Choroid plexus epithelial cell (primary cell): ENCODE measurements at regions not wholly inside any gene's neighbourhood (a gene's known extent, or its start where the extent isn't known, plus 50 kb on each side); places are given as distances from the start of the nearest gene placed in this dataset.
"Not testable (repeated sequence)": the region's sequence is repeated elsewhere in the genome, so short reads cannot be mapped to it uniquely, and the experiment has no call there.

ENCODE experiments used
- DNase-seq: peaks from one replicate; pipeline ENCODE4 v3.0.0-alpha.2; 2010; ENCODE audit warnings: low read depth
- H3K4me3 ChIP-seq: 2 replicates; pipeline ENCODE4 v1.5.1; 2011; ENCODE audit warnings: low read depth, mild to moderate bottlenecking, control low read depth, low read length, moderate library complexity
- TF ChIP-seq, protein P1 (sequence below): conservative IDR thresholded peaks from 2 replicates; pipeline ENCODE4 v1.5.1; 2011; ENCODE audit warnings: low read depth, mild to moderate bottlenecking, control low read depth, inconsistent platforms, low read length, moderate library complexity

DNA sequence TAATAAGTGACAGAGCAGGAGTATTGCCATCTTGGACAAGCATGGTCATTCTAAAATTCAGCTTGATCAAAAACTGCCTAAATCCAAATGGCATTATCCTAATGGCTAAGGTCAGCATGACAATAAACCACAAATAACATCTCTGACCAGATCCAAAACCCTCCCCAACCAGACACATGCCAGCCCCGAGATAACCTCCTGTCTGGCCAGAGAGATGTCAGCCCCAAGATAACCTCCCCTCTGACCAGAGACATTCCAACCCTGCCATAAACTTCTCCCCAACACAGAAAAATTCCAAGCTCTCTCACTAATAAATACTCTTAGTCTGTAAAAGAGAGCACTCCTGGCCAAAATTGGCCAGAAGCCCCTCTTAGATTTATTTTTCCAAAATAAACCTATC lies 470.5 kb upstream of the UBE2E2 start:
- no peak for DNase-seq
- H3K4me3 ChIP-seq, result no peak overlapping the region
- TF ChIP-seq, protein P1, sequence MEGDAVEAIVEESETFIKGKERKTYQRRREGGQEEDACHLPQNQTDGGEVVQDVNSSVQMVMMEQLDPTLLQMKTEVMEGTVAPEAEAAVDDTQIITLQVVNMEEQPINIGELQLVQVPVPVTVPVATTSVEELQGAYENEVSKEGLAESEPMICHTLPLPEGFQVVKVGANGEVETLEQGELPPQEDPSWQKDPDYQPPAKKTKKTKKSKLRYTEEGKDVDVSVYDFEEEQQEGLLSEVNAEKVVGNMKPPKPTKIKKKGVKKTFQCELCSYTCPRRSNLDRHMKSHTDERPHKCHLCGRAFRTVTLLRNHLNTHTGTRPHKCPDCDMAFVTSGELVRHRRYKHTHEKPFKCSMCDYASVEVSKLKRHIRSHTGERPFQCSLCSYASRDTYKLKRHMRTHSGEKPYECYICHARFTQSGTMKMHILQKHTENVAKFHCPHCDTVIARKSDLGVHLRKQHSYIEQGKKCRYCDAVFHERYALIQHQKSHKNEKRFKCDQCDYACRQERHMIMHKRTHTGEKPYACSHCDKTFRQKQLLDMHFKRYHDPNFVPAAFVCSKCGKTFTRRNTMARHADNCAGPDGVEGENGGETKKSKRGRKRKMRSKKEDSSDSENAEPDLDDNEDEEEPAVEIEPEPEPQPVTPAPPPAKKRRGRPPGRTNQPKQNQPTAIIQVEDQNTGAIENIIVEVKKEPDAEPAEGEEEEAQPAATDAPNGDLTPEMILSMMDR, result no peak

DNA sequence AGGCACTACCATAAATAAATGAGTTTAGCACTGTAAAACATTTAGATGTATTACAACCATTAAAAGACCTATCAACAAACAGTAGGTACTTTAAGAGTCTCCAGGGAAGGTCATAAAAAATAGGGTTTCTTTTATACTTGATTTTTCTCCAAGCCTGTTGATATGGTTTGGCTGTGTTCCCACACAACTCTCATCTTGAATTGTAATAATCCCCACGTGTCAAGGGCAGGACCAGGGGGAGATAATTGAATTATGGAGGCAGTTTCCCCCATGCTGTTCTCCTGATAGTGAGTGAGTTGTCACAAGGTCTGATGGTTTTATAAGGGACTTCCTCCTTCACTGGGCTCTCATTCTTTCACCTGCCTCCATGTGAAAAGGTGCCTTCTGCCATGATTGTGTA lies 468.9 kb upstream of the UBE2E2 start:
- no peak for DNase-seq
- TF ChIP-seq, protein P1, result no peak
- H3K4me3 ChIP-seq, result no peak overlapping the region

DNA sequence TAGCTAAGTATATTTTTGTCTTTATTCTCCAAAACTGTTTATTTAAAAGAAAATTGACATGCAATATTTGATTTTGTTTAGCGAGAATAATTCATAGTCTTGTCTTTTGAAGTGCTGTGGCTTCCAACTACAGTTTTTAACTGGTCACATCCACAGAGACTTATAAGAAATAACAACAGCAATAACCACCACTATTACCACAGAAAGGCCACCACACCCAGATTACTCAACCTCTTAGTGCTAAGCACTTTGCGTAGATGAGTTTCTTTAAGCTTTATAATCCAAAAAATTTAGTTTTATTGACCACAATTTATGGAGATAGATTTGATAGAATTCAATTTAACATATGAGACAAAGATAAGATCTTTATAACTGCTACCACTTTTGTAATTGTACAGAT lies 468.4 kb upstream of the UBE2E2 start:
- DNase-seq, result no peak
- no peak overlapping the region for H3K4me3 ChIP-seq
- TF ChIP-seq, protein P1, result no peak

DNA sequence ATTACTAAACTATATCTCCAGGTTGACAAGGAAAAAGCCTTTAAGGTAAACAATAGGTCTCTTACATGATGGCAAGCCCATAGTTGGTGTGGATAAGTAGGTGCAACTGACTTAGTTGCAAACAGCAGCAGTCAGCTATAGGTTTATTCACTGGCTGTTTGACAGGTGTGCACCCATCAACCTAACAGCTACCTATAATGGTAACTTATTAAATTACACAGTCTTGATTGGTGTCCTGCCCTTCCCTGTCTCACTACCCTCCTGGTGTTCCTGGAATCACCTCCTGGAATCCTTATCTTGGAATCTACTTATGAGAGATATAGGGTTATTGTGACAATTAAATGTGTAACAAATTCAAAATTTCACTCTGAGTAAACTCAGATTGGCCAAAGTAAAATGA lies 467.8 kb upstream of the UBE2E2 start:
- H3K4me3 ChIP-seq, result no peak overlapping the region
- TF ChIP-seq, protein P1, result no peak
- no peak for DNase-seq

DNA sequence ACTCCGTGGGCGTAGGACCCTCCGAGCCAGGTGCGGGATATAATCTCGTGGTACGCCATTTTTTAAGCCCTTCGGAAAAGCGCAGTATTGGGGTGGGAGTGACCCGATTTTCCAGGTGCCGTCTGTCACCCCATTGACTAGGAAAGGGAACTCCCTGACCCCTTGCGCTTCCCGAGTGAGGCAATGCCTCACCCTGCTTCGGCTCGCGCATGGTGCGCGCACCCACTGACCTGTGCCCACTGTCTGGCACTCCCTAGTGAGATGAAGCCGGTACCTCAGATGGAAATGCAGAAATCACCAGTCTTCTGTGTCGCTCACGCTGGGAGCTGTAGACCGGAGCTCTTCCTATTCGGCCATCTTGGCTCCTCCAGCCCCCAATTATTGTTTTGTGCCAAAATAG lies 459.7 kb upstream of the UBE2E2 start:
- DNase-seq, H3K4me3 ChIP-seq: not testable (repeated sequence)

DNA sequence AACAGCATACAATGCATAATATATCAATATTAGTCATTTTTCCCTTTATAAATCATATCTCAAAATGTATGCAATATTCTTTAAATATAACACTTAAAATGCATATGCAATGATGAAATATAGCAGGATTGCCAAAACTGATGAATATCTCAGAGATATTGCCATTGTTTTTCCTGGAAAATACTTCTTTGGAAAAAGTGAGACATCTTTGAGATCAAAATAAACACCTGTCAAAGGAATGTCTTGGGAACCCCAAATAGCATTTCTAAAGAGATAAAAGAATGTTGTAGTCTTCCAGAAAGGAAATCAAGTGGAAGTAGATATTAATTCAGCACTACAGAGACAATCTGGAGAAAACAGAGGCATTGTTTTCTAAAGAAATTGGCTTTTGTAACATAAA lies 457.8 kb upstream of the UBE2E2 start:
- TF ChIP-seq, protein P1, result no peak
- H3K4me3 ChIP-seq, result no peak overlapping the region
- DNase-seq, result no peak

DNA sequence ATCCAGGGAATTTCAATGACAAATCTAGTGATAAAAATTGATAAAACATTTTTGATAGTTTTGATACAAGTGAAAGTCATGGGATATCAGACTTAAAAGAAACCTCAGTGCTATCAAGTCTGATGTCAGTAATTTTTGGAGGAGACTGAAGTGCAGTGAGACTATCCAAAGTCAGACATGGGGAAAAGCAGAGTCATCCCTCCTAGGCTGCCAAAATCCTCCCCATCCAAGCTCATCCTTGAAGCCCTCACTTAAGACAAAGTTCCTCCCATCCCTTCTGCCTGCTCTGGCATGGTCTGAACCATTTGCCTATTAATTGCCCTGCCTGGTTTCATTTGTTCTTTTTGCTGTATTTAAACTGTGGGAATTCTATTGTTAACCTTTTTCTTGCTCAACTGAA lies 456.9 kb upstream of the UBE2E2 start:
- TF ChIP-seq, protein P1, result no peak
- no peak for DNase-seq
- H3K4me3 ChIP-seq, result no peak overlapping the region
